Panc1 (cell line): ENCODE measurements at regions not wholly inside any gene's neighbourhood (a gene's known extent, or its start where the extent isn't known, plus 50 kb on each side); places are given as distances from the start of the nearest gene placed in this dataset.

Experiments
- ATAC-seq: fragments of 200-7000 bp; cut with Tn5 transposase; 2 replicates; pipeline ENCODE4 v1.9.1; 2020; ENCODE audit warnings: mild to moderate bottlenecking, moderate library complexity
- BruUV-seq: library from RNA; stranded (reverse); fragments of 400-500 nt; replicated peaks from 2 replicates; lab custom pipeline; 2021; lab: Mats Ljungman, UMichigan
- CTCF ChIA-PET: fragments of 300-600 bp; sonication (Branson Sonifier 250); formaldehyde crosslinking; loops from one replicate; lab custom pipeline; 2022; ENCODE audit warnings: antibody characterized with exemption; lab: Charles Lee
- POLR2A ChIA-PET: fragments of 300-600 bp; sonication (Branson Sonifier 250); formaldehyde crosslinking; loops from one replicate; lab custom pipeline; 2022; ENCODE audit warnings: antibody characterized with exemption; lab: Charles Lee
- DNase-seq: peaks from one replicate; pipeline ENCODE4 v3.0.0-alpha.2; 2010; ENCODE audit warnings: low read depth, low spot score
- H3K27ac ChIP-seq: 2 replicates; pipeline ENCODE4 v1.5.1; 2011; ENCODE audit warnings: mild to moderate bottlenecking, low read length, inconsistent platforms
- H3K27me3 ChIP-seq: fragments of 200-500 bp; sonication (Bioruptor generic); 2 replicates; pipeline ENCODE4 v1.6.0; 2014; ENCODE audit warnings: low read length, inconsistent platforms; ENCODE audit not compliant: control insufficient read depth, insufficient read depth
- H3K36me3 ChIP-seq: fragments of 200-500 bp; sonication (Bioruptor generic); 2 replicates; pipeline ENCODE4 v1.5.1; 2014; ENCODE audit warnings: inconsistent platforms, mild to moderate bottlenecking, low read length, moderate library complexity; ENCODE audit not compliant: control insufficient read depth, insufficient read depth
- H3K4me1 ChIP-seq: 2 replicates; pipeline ENCODE4 v1.5.1; 2011; ENCODE audit warnings: inconsistent platforms, mild to moderate bottlenecking, low read length, moderate library complexity; ENCODE audit not compliant: control insufficient read depth, insufficient read depth
- H3K4me3 ChIP-seq, 2 experiments: 2 replicates each; pipeline ENCODE4 v1.5.1; 2011 to 2012; ENCODE audit warnings: low read depth in 2 of 2, low read length in 2 of 2, mild to moderate bottlenecking in 2 of 2, inconsistent platforms in 1 of 2, moderate library complexity in 1 of 2
- H3K9me3 ChIP-seq: fragments of 200-500 bp; sonication (Bioruptor generic); 2 replicates; pipeline ENCODE4 v1.5.1; 2014; ENCODE audit warnings: low read depth, mild to moderate bottlenecking, inconsistent platforms, low read length, moderate library complexity; ENCODE audit not compliant: control insufficient read depth, insufficient read depth
- POLR2AphosphoS5 ChIP-seq: IDR thresholded peaks from 2 replicates; pipeline ENCODE4 v1.6.1; 2012; ENCODE audit warnings: mild to moderate bottlenecking, low read depth, low read length, moderate library complexity
- SIN3A ChIP-seq: IDR thresholded peaks from 2 replicates; pipeline ENCODE4 v1.6.1; 2012; ENCODE audit warnings: low read depth, mild to moderate bottlenecking, low read length, moderate library complexity, borderline replicate concordance; ENCODE audit not compliant: insufficient read depth
- TCF7L2 ChIP-seq: IDR thresholded peaks from 2 replicates; pipeline ENCODE4 v1.6.1; 2011; ENCODE audit warnings: mild to moderate bottlenecking, low read depth, low read length, inconsistent platforms
- in situ Hi-C: cut with HindIII; loops from 2 replicates; pipeline ENCODE4 v1.10.0; 2016; ENCODE audit warnings: low sequenced_read_pairs, low pct_unique_long_range_greater_than_20kb
- intact Hi-C: fragments of 100-400 bp; cut with micrococcal nuclease; formaldehyde crosslinking; loops from one replicate; pipeline ENCODE4 v1.10.0; 2022; ENCODE audit not compliant: unreplicated experiment
- TF ChIP-seq, protein P1 (sequence below): fragments of 450-650 bp; IDR thresholded peaks from 2 replicates; pipeline ENCODE4 v1.5.1; 2017; ENCODE audit warnings: mild to moderate bottlenecking
- TF ChIP-seq, protein P2 (sequence below), 2 experiments: IDR thresholded peaks; 2 replicates each; pipeline ENCODE4 v1.6.1; 2011 to 2012; ENCODE audit warnings: low read depth in 2 of 2, control low read depth in 1 of 2, low read length in 1 of 2, mild to moderate bottlenecking in 1 of 2, moderate library complexity in 1 of 2; ENCODE audit not compliant: insufficient read depth in 1 of 2

DNA sequence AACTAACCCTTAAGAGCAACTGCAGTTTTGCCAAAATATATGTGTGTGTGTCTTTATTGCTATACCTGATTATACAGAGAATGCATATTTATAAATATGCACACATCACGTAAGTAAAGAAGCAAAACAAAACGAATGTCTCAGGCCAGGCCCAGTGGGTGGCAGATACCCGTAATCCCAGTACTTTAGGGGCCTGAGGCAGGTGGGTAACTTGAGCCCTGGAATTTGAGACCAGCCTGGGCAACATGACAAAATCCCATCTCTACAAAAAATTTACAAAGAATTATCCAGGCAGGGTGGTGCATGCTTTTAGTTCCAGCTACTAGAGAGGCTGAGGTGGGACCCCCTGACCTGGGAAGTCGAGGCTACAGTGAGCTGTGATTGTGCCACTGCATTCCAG is 745.3 kb downstream of the SATB2 start:
- Histone ChIP-seq H3K4me1 (no peaks in the 10 kb centered on the region), H3K4me3 (no peak overlapping the region), H3K27ac (no peak overlapping the region), H3K9me3 (no peaks in the 10 kb centered on the region), H3K27me3 (no peaks in the 10 kb centered on the region), H3K36me3 (no peaks in the 10 kb centered on the region)
- ChIA-PET CTCF (no interaction called here), POLR2A (no interaction called here)
- DNase-seq (no peak), ATAC-seq (no peak)
- intact Hi-C loops (no loop called here), in situ Hi-C loops (no loop called here)
- no TSS peak for BruUV-seq
- no peak for TF ChIP-seq TCF7L2
- TF ChIP-seq, protein P1, sequence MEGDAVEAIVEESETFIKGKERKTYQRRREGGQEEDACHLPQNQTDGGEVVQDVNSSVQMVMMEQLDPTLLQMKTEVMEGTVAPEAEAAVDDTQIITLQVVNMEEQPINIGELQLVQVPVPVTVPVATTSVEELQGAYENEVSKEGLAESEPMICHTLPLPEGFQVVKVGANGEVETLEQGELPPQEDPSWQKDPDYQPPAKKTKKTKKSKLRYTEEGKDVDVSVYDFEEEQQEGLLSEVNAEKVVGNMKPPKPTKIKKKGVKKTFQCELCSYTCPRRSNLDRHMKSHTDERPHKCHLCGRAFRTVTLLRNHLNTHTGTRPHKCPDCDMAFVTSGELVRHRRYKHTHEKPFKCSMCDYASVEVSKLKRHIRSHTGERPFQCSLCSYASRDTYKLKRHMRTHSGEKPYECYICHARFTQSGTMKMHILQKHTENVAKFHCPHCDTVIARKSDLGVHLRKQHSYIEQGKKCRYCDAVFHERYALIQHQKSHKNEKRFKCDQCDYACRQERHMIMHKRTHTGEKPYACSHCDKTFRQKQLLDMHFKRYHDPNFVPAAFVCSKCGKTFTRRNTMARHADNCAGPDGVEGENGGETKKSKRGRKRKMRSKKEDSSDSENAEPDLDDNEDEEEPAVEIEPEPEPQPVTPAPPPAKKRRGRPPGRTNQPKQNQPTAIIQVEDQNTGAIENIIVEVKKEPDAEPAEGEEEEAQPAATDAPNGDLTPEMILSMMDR = no peak
- TF ChIP-seq, protein P2, sequence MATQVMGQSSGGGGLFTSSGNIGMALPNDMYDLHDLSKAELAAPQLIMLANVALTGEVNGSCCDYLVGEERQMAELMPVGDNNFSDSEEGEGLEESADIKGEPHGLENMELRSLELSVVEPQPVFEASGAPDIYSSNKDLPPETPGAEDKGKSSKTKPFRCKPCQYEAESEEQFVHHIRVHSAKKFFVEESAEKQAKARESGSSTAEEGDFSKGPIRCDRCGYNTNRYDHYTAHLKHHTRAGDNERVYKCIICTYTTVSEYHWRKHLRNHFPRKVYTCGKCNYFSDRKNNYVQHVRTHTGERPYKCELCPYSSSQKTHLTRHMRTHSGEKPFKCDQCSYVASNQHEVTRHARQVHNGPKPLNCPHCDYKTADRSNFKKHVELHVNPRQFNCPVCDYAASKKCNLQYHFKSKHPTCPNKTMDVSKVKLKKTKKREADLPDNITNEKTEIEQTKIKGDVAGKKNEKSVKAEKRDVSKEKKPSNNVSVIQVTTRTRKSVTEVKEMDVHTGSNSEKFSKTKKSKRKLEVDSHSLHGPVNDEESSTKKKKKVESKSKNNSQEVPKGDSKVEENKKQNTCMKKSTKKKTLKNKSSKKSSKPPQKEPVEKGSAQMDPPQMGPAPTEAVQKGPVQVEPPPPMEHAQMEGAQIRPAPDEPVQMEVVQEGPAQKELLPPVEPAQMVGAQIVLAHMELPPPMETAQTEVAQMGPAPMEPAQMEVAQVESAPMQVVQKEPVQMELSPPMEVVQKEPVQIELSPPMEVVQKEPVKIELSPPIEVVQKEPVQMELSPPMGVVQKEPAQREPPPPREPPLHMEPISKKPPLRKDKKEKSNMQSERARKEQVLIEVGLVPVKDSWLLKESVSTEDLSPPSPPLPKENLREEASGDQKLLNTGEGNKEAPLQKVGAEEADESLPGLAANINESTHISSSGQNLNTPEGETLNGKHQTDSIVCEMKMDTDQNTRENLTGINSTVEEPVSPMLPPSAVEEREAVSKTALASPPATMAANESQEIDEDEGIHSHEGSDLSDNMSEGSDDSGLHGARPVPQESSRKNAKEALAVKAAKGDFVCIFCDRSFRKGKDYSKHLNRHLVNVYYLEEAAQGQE (IDR thresholded peaks at IDR 0.05; ENCODE audit: insufficient read depth in 1 of 2, low read depth in 2 of 2, low read length in 1 of 2) = no peak
- TF ChIP-seq SIN3A = no peak
- TF ChIP-seq POLR2AphosphoS5 = no peak

DNA sequence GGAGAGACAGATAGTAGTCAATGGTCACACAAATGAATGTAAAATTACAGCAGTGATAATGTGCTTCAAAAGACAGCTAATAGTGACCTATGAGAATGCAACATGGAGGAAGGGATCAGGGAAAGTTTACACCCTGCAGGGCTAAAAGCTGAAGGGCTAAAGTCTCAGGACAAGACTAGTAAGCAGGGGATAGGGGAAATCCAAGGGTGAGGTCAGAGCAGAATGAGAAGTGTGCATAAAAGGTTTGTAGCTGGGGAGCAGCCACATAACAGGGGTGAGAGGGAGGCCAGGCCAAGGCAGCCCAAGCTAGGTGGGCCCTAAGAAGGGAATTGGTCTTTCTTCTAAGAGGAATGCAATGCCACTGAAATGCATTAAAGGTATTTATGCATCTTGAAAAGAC is 746.3 kb downstream of the SATB2 start:
- POLR2A ChIA-PET = no interaction called here
- Histone ChIP-seq H3K9me3 (no peaks in the 10 kb centered on the region), H3K4me1 (no peaks in the 10 kb centered on the region), H3K27ac (no peak overlapping the region), H3K27me3 (no peaks in the 10 kb centered on the region), H3K36me3 (no peaks in the 10 kb centered on the region), H3K4me3 (no peak overlapping the region)
- no TSS peak for BruUV-seq
- ATAC-seq (no peak), DNase-seq (no peak)
- in situ Hi-C loops (no loop called here), intact Hi-C loops (no loop called here)
- TF ChIP-seq, protein P2 (IDR thresholded peaks at IDR 0.05; ENCODE audit: insufficient read depth in 1 of 2, low read depth in 2 of 2, low read length in 1 of 2) = no peak
- TF ChIP-seq SIN3A = no peak
- TF ChIP-seq, protein P1 = no peak
- no peak for TF ChIP-seq TCF7L2
- TF ChIP-seq POLR2AphosphoS5 = no peak
- CTCF ChIA-PET = no interaction called here
